C4-2B (cell line): ENCODE measurements at regions not wholly inside any gene's neighbourhood (a gene's known extent, or its start where the extent isn't known, plus 50 kb on each side); places are given as distances from the start of the nearest gene placed in this dataset.

Experiments
- CTCF ChIP-seq: fragments of 450-650 bp; conservative IDR thresholded peaks from 2 replicates; pipeline ENCODE4 v1.5.1; 2017; ENCODE audit warnings: mild to moderate bottlenecking
- ZFX ChIP-seq: fragments of 450-650 bp; IDR thresholded peaks from 2 replicates; pipeline ENCODE4 v1.6.1; 2017

- no peak for TF ChIP-seq CTCF
- TF ChIP-seq ZFX, result no peak
Observed at GRCh38 chr6:90436403-90436802, 139.8 kb upstream of the BACH2 start.
